Activated CD8-positive, alpha-beta T cell treated with anti-CD3 and anti-CD28 coated beads, Interleukin-2, amount 10 ng/mL, durations not matched to agents 7 days and 5 days (primary cell): ENCODE measurements at regions not wholly inside any gene's neighbourhood (a gene's known extent, or its start where the extent isn't known, plus 50 kb on each side); places are given as distances from the start of the nearest gene placed in this dataset.

ENCODE experiments used
- ATAC-seq: fragments of 150-1000 bp; cut with Tn5 transposase; one replicate; pipeline ENCODE4 v1.10.0; 2021; ENCODE audit warnings: moderate library complexity
- CTCF ChIA-PET: fragments of 350-600 bp; sonication (Branson Sonifier 250); formaldehyde crosslinking; loops from one replicate; lab custom pipeline; 2021; ENCODE audit warnings: antibody characterized with exemption; lab: Charles Lee
- POLR2A ChIA-PET: fragments of 350-600 bp; sonication (Branson Sonifier 250); formaldehyde crosslinking; loops from one replicate; lab custom pipeline; 2021; ENCODE audit warnings: antibody characterized with exemption; lab: Charles Lee
- DNase-seq: peaks from one replicate; pipeline ENCODE4 v3.0.0-alpha.2; 2020
- H3K27ac Mint-ChIP-seq: one replicate; pipeline ENCODE4 v1.8.0; 2021; ENCODE audit warnings: mild to moderate bottlenecking, mixed read lengths
- H3K27me3 Mint-ChIP-seq: one replicate; pipeline ENCODE4 v1.8.0; 2021; ENCODE audit warnings: low read depth, mixed read lengths
- H3K36me3 Mint-ChIP-seq: one replicate; pipeline ENCODE4 v1.8.0; 2021; ENCODE audit warnings: low read depth, mixed read lengths
- H3K4me1 Mint-ChIP-seq: one replicate; pipeline ENCODE4 v1.8.0; 2021; ENCODE audit warnings: low read depth, mixed read lengths
- H3K4me3 Mint-ChIP-seq: one replicate; pipeline ENCODE4 v1.8.0; 2021; ENCODE audit warnings: mild to moderate bottlenecking, mixed read lengths
- H3K9me3 Mint-ChIP-seq: one replicate; pipeline ENCODE4 v1.8.0; 2022; ENCODE audit warnings: mixed read lengths; ENCODE audit not compliant: insufficient read depth

DNA sequence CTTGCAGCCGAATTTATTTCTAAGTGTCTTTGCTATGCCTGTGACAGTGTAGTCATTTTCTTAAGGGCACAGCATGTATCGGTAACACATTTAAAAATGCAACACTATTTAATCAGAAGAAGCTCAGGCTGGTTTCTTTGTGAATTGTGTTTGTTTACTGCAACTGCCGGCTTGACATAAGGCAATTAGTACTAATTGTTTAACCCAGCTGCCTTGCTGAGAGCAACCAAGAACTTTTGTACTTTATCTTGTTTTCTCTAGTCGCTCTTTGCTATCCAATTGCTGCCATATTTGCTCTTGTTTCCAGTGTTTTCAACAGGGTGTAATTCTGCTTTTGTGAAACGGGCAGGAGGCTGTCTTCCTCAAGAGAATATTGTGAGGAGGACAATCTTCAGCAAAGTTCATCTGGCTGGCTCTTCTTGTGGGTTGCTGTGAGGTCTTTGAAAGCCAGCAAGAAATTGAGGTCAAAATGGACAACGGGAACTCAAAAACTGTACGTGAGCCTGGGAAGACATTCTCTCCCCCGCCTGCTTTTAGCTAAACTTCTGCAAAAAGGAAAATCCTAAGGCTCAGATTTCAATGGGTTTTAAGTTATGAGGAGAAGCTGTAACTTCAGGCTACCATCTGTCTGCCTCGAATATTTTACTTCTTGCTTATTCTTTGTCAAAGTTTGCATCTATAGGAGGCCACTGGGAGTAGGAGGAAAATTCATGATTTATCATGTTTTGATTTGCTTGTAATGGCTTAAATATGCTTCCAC lies 75.8 kb upstream of the TSHZ3 start:
- Mint-ChIP-seq H3K27me3 (no peaks in the 10 kb centered on the region), H3K36me3 (no peaks in the 10 kb centered on the region), H3K27ac (no peak overlapping the region), H3K4me1 (no peaks in the 10 kb centered on the region), H3K9me3 (no peaks in the 10 kb centered on the region), H3K4me3 (no peak overlapping the region)
- ATAC-seq: no peak
- CTCF ChIA-PET: no interaction called here
- no peak for DNase-seq
- POLR2A ChIA-PET: no interaction called here

- CTCF ChIA-PET: no interaction called here
- Mint-ChIP-seq H3K9me3 (no peaks in the 10 kb centered on the region), H3K27ac (no peak overlapping the region), H3K27me3 (no peaks in the 10 kb centered on the region), H3K4me3 (no peak overlapping the region), H3K36me3 (no peaks in the 10 kb centered on the region), H3K4me1 (no peaks in the 10 kb centered on the region)
- POLR2A ChIA-PET: no interaction called here
- ATAC-seq: no peak
- no peak for DNase-seq
Observed at GRCh38 chr19:31427857-31428256, 78.6 kb upstream of the TSHZ3 start.

DNA sequence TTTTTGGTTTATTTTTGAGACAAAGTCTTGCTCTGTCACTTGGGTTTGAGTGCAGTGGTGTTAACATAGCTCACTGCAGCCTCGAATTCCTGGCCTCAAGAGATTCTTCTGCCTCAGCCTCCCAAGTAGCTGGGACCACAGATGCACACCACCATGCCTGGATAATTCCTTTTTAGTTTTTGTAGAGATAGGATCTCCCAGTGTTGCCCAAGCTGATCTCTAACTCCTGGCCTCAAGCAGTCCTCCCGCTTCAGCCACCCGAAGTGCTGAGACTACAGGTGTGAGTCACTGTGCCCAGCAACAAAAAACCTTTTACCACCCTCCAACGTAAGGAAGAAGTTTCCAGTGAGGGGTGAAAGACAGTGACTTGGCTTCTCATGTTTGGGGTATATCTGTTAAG lies 81.1 kb upstream of the TSHZ3 start:
- no peak for DNase-seq
- ChIA-PET CTCF (no interaction called here), POLR2A (no interaction called here)
- no peaks in the 10 kb centered on the region for H3K27me3 Mint-ChIP-seq
- H3K36me3 Mint-ChIP-seq: no peaks in the 10 kb centered on the region
- H3K4me1 Mint-ChIP-seq: no peaks in the 10 kb centered on the region
- ATAC-seq: no peak
- no peak overlapping the region for H3K27ac Mint-ChIP-seq
- no peaks in the 10 kb centered on the region for H3K9me3 Mint-ChIP-seq
- no peak overlapping the region for H3K4me3 Mint-ChIP-seq

DNA sequence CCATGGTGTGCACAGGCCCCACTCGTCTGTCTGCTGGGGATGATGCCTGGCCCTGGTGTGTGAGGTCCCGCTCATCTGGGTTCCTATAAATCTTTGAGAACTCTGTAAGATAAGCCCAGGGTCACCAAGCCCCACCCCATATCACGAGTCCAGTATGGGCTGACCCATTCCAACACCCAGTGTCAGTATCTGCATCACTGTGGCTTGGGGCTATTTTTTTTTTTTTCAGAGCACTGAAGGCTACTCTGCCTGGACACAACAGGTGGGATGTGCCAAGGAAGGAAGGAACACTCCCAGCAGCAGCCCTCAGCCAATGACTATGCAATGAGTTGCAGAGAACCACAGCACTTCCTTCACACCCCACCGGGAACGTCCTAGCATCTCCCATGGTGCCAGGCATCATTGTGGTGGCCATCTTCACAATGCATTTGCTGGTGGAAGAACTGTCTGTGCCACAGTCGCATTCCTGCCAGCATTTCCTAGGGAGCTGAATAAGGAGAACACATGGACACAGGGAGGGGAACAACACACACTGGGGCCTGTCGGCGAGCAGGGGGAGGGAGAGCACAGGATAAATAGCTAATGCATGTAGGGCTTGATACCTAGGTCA lies 83.1 kb upstream of the TSHZ3 start:
- ChIA-PET CTCF (no interaction called here), POLR2A (no interaction called here)
- no peak for DNase-seq
- no peak for ATAC-seq
- H3K9me3 Mint-ChIP-seq: no peaks in the 10 kb centered on the region
- no peak overlapping the region for H3K27ac Mint-ChIP-seq
- H3K27me3 Mint-ChIP-seq: no peaks in the 10 kb centered on the region
- no peaks in the 10 kb centered on the region for H3K4me1 Mint-ChIP-seq
- no peak overlapping the region for H3K4me3 Mint-ChIP-seq
- H3K36me3 Mint-ChIP-seq: no peaks in the 10 kb centered on the region

- Mint-ChIP-seq H3K27ac (no peak overlapping the region), H3K9me3 (no peaks in the 10 kb centered on the region), H3K27me3 (no peaks in the 10 kb centered on the region), H3K4me3 (no peak overlapping the region), H3K36me3 (no peaks in the 10 kb centered on the region), H3K4me1 (no peaks in the 10 kb centered on the region)
- ATAC-seq (no peak), DNase-seq (no peak)
- CTCF ChIA-PET: no interaction called here
- POLR2A ChIA-PET: no interaction called here
Observed at GRCh38 chr19:31436121-31436776, 87.0 kb upstream of the TSHZ3 start.

DNA sequence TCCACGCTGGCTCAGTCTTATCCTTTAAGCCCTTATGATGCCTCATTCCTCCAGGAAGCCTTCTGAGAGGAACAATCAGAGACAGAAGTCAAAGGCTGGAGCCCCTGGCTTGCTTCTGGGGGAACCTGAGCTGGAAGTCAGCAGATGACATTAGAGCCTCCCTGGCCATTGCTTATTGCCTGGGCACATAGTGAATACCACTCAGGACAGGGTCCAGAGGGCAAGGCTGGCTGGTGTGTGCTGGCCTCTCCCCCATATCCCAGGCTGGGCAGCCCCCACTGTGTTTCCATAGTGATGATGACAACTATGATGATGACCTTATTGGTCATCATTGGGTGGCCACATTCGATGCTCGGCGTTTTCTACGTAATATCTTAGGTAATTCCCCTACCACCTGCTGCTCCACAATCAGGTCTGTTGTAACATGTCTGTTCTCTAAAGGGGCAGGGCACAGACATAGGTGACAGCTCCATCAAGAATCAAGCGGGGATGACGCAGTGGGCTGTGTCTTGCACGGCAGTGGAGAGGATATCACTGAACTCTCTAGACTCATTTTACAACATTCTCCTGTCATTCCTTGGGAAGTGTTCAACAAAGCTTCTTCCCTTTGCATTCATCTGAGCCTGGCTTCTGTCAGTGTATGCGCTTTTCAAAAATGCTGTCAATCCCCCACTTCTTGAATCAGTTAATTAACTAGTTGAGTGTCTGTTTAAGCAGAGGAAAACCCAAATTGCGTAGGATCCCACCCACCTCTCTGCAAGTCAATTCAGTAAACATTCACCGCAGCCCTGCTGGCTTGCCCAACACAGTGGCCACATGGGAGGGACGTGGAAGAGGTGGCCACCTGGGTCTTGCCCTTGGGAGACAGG lies 89.4 kb upstream of the TSHZ3 start:
- H3K27ac Mint-ChIP-seq: no peak overlapping the region
- H3K4me3 Mint-ChIP-seq: no peak overlapping the region
- ChIA-PET CTCF (no interaction called here), POLR2A (no interaction called here)
- no peaks in the 10 kb centered on the region for H3K27me3 Mint-ChIP-seq
- ATAC-seq: no peak
- no peaks in the 10 kb centered on the region for H3K36me3 Mint-ChIP-seq
- H3K4me1 Mint-ChIP-seq: no peaks in the 10 kb centered on the region
- H3K9me3 Mint-ChIP-seq: no peaks in the 10 kb centered on the region
- no peak for DNase-seq

DNA sequence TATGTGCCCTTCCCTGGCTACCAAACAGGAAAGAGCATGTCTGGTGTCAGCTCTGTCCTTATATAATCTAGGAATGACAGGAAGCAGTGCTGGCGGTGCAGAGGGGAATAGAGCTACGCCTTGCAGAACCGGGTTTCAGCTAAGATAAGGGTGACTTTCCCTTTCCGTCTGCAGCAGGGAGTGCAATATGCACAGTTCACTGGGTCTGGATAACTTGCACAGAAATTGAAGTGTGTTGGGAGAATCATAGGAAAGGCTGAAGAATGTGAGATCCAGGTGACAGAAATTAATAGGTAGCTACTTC lies 90.0 kb upstream of the TSHZ3 start:
- no peak for DNase-seq
- ChIA-PET CTCF (no interaction called here), POLR2A (no interaction called here)
- Mint-ChIP-seq H3K27ac (no peak overlapping the region), H3K27me3 (no peaks in the 10 kb centered on the region), H3K36me3 (no peaks in the 10 kb centered on the region), H3K4me3 (no peak overlapping the region), H3K4me1 (no peaks in the 10 kb centered on the region), H3K9me3 (no peaks in the 10 kb centered on the region)
- no peak for ATAC-seq

GRCh38 chr19:31444931-31445330 lies 95.7 kb upstream of the TSHZ3 start:
- no peak for ATAC-seq
- POLR2A ChIA-PET: no interaction called here
- CTCF ChIA-PET: no interaction called here
- Mint-ChIP-seq H3K9me3 (no peaks in the 10 kb centered on the region), H3K27ac (no peak overlapping the region), H3K27me3 (no peaks in the 10 kb centered on the region), H3K36me3 (no peaks in the 10 kb centered on the region), H3K4me1 (no peaks in the 10 kb centered on the region), H3K4me3 (no peak overlapping the region)
- no peak for DNase-seq

GRCh38 chr19:31445406-31445805 lies 96.2 kb upstream of the TSHZ3 start:
- CTCF ChIA-PET: no interaction called here

DNA sequence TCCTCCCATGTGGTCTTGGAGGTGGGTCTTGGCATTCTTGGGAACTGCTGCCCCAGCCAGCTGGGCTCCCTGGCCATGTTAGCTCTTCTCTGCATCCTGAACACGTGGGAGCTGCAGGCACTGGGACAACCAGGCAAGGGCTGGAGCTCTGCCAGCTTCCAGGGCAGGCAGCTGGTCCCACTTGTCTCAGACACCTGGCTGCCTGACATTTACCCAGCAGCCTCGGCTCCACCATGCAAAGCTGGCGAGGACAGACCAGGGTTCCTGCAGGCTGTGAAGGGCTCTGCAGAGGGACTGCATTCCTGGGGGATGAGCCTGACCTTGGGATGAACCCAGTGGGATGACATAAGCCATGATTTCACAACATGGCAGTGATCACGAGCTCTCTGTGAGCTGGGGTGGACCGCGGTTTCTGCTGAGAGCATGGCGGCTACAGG lies 99.0 kb upstream of the TSHZ3 start:
- ChIA-PET CTCF (no interaction called here), POLR2A (no interaction called here)
- DNase-seq: no peak
- no peaks in the 10 kb centered on the region for H3K9me3 Mint-ChIP-seq
- no peak overlapping the region for H3K4me3 Mint-ChIP-seq
- H3K27me3 Mint-ChIP-seq: no peaks in the 10 kb centered on the region
- H3K36me3 Mint-ChIP-seq: no peaks in the 10 kb centered on the region
- no peak overlapping the region for H3K27ac Mint-ChIP-seq
- ATAC-seq: no peak
- no peaks in the 10 kb centered on the region for H3K4me1 Mint-ChIP-seq

More at GRCh38 chr19:31445406-31445805, 96.2 kb upstream of the TSHZ3 start:
- Mint-ChIP-seq H3K27me3 (no peaks in the 10 kb centered on the region), H3K4me1 (no peaks in the 10 kb centered on the region), H3K9me3 (no peaks in the 10 kb centered on the region), H3K36me3 (no peaks in the 10 kb centered on the region), H3K4me3 (no peak overlapping the region), H3K27ac (no peak overlapping the region)
- DNase-seq (no peak), ATAC-seq (no peak)
- POLR2A ChIA-PET: no interaction called here

- Mint-ChIP-seq H3K4me3 (no peak overlapping the region), H3K9me3 (no peaks in the 10 kb centered on the region), H3K27ac (no peak overlapping the region), H3K36me3 (no peaks in the 10 kb centered on the region), H3K4me1 (no peaks in the 10 kb centered on the region), H3K27me3 (no peaks in the 10 kb centered on the region)
- DNase-seq (no peak), ATAC-seq (no peak)
- POLR2A ChIA-PET: no interaction called here
- CTCF ChIA-PET: no interaction called here
Observed at GRCh38 chr19:31449379-31449778, 100.1 kb upstream of the TSHZ3 start.

- no peaks in the 10 kb centered on the region for H3K27me3 Mint-ChIP-seq
- no peaks in the 10 kb centered on the region for H3K4me1 Mint-ChIP-seq
- H3K27ac Mint-ChIP-seq: no peak overlapping the region
- CTCF ChIA-PET: no interaction called here
- no peak overlapping the region for H3K4me3 Mint-ChIP-seq
- DNase-seq (no peak), ATAC-seq (no peak)
- H3K36me3 Mint-ChIP-seq: no peaks in the 10 kb centered on the region
- POLR2A ChIA-PET: no interaction called here
- H3K9me3 Mint-ChIP-seq: no peaks in the 10 kb centered on the region
Observed at GRCh38 chr19:31450696-31451095, 101.5 kb upstream of the TSHZ3 start.
